ENCODE measurements at regions not wholly inside any gene's neighbourhood (a gene's known extent, or its start where the extent isn't known, plus 50 kb on each side); places are given as distances from the start of the nearest gene placed in this dataset.

DNA sequence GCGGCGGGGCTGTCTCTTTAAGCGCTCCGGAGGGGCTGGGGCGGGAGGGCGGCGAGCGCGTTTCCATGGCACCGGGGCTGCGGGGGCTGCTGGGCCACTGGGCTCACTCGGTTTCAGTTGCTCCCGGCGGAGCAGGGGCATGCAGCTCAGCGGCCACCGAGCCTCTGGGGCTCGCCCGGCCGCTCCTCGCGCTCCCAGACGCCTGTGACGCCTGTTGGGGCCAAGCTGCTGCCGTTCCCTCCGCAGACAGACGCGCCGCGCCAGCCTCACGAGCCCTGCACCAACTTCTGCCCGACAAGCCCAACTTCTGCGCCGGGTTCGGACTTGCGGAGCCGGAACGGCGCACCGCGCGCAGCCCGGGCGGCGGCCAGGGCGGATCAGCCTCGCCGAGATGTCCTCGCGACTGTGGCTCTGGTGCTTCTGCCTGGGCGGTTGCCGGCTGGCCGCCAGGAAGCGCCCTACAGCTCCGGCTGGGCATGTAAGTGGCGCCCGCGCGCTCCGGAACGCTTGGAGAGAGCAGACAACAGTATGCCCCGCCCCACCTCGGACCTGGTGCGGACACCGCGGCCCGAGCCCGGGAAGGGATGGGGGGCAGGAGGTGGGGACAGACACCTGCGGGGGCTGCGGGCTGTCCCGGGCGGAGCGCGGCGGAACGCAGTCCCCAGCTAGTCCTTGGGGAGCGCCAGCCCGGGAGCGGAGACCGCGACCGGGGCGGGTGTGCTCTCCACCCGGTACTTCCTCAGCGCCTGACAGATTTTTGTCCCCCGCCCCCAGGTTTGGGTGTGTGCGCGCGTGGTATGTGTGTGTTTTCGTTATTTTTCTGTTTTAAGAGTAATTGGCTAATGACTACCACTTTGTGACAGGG is 154.1 kb upstream of the GOLIM4 start:
- no peak for TF ChIP-seq EZH2 (IDR thresholded peaks at IDR 0.05; ENCODE audit: low read length)
- TF ChIP-seq, protein P1, sequence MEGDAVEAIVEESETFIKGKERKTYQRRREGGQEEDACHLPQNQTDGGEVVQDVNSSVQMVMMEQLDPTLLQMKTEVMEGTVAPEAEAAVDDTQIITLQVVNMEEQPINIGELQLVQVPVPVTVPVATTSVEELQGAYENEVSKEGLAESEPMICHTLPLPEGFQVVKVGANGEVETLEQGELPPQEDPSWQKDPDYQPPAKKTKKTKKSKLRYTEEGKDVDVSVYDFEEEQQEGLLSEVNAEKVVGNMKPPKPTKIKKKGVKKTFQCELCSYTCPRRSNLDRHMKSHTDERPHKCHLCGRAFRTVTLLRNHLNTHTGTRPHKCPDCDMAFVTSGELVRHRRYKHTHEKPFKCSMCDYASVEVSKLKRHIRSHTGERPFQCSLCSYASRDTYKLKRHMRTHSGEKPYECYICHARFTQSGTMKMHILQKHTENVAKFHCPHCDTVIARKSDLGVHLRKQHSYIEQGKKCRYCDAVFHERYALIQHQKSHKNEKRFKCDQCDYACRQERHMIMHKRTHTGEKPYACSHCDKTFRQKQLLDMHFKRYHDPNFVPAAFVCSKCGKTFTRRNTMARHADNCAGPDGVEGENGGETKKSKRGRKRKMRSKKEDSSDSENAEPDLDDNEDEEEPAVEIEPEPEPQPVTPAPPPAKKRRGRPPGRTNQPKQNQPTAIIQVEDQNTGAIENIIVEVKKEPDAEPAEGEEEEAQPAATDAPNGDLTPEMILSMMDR (optimal IDR thresholded peaks at IDR 0.05 in 1 of 3, IDR thresholded peaks at IDR 0.05 in 1 of 3, conservative IDR thresholded peaks at IDR 0.05 in 1 of 3; ENCODE audit: extremely low read depth in 1 of 3, insufficient read depth in 2 of 3, low read length in 3 of 3), result peak in 2 of 3 experiments; percentile 50 to 55
- H3K4me3 ChIP-seq (ENCODE audit: control insufficient read depth in 2 of 3, extremely low read depth in 1 of 3, insufficient read depth in 2 of 3, low read depth in 1 of 3, low read length in 3 of 3), result peak overlapping the region; percentile 41 to 63 (median 55)
- H3K9me1 ChIP-seq (ENCODE audit: control insufficient read depth, extremely low read depth, insufficient read depth, low read length), result no peaks in the 10 kb centered on the region
- no peak for DNase-seq (ENCODE audit: low read depth, low spot score)
- FAIRE-seq, result no peak
- H3K36me3 ChIP-seq (ENCODE audit: control insufficient read depth in 2 of 2, extremely low read depth in 1 of 2, insufficient read depth in 2 of 2, low read length in 2 of 2), result no peaks in the 10 kb centered on the region
- H3K27ac ChIP-seq (ENCODE audit: control insufficient read depth, insufficient read depth, low read length), result no peak overlapping the region
- H3K9ac ChIP-seq (ENCODE audit: control insufficient read depth, extremely low read depth, insufficient read depth, low read length), result no peak overlapping the region
- dilution Hi-C loops (cut with MboI; ENCODE audit: extremely low pct_ligation_motif_present, low sequenced_read_pairs), result no loop called here
- H3K27me3 ChIP-seq (ENCODE audit: control insufficient read depth, extremely low read depth, insufficient read depth, low read length), result peaks cover 19% of the 10 kb centered on the region
- peaks cover 9% of the 10 kb centered on the region for H3K4me1 ChIP-seq (ENCODE audit: control insufficient read depth, extremely low read depth, insufficient read depth, low read length)
- no peaks in the 10 kb centered on the region for H3K9me3 ChIP-seq (ENCODE audit: control insufficient read depth, low read depth, low read length)
- peak overlapping the region; percentile 84 for H2AFZ ChIP-seq (ENCODE audit: control insufficient read depth, low read length)
- H3K4me2 ChIP-seq (ENCODE audit: control insufficient read depth, extremely low read depth, insufficient read depth, low read depth, low read length), result peak overlapping the region; percentile 93
- H4K20me1 ChIP-seq (ENCODE audit: control insufficient read depth, extremely low read depth, insufficient read depth, low read length), result no peaks in the 10 kb centered on the region
- H3K79me2 ChIP-seq (ENCODE audit: control insufficient read depth, insufficient read depth, low read length), result no peaks in the 10 kb centered on the region

DNA sequence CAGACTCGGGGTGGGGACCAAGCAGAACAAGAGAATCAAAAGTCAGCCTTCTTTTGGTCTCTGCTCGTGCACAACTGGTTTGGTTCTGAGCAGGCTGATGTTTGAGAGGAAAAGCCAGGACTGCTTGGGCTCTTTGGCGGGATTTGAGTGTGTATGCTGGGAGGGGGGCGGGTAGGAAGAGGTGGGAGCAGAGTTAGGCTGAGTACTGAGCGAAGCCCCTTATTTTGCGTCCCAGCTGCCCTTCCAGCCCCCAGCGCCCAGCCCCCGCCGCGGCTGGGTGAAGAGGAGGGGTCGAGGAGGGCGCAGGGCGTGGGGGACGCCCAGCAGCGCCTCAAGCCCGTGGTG is 153.5 kb upstream of the GOLIM4 start:
- H3K9me1 ChIP-seq (ENCODE audit: control insufficient read depth, extremely low read depth, insufficient read depth, low read length), result no peaks in the 10 kb centered on the region
- H3K4me3 ChIP-seq (ENCODE audit: control insufficient read depth in 2 of 3, extremely low read depth in 1 of 3, insufficient read depth in 2 of 3, low read depth in 1 of 3, low read length in 3 of 3), result peak overlapping the region; percentile 41 to 63 (median 55)
- H3K4me1 ChIP-seq (ENCODE audit: control insufficient read depth, extremely low read depth, insufficient read depth, low read length), result peaks cover 9% of the 10 kb centered on the region
- H3K9ac ChIP-seq (ENCODE audit: control insufficient read depth, extremely low read depth, insufficient read depth, low read length), result no peak overlapping the region
- dilution Hi-C loops (cut with MboI; ENCODE audit: extremely low pct_ligation_motif_present, low sequenced_read_pairs), result no loop called here
- H3K4me2 ChIP-seq (ENCODE audit: control insufficient read depth, extremely low read depth, insufficient read depth, low read depth, low read length), result peak overlapping the region; percentile 93
- H4K20me1 ChIP-seq (ENCODE audit: control insufficient read depth, extremely low read depth, insufficient read depth, low read length), result no peaks in the 10 kb centered on the region
- DNase-seq (ENCODE audit: low read depth, low spot score) (no peak), FAIRE-seq (no peak)
- TF ChIP-seq, protein P1 (optimal IDR thresholded peaks at IDR 0.05 in 1 of 3, IDR thresholded peaks at IDR 0.05 in 1 of 3, conservative IDR thresholded peaks at IDR 0.05 in 1 of 3; ENCODE audit: extremely low read depth in 1 of 3, insufficient read depth in 2 of 3, low read length in 3 of 3), result no peak
- no peak for TF ChIP-seq EZH2 (IDR thresholded peaks at IDR 0.05; ENCODE audit: low read length)
- no peaks in the 10 kb centered on the region for H3K79me2 ChIP-seq (ENCODE audit: control insufficient read depth, insufficient read depth, low read length)
- H3K36me3 ChIP-seq (ENCODE audit: control insufficient read depth in 2 of 2, extremely low read depth in 1 of 2, insufficient read depth in 2 of 2, low read length in 2 of 2), result no peaks in the 10 kb centered on the region
- peaks cover 19% of the 10 kb centered on the region for H3K27me3 ChIP-seq (ENCODE audit: control insufficient read depth, extremely low read depth, insufficient read depth, low read length)
- no peak overlapping the region for H3K27ac ChIP-seq (ENCODE audit: control insufficient read depth, insufficient read depth, low read length)
- no peaks in the 10 kb centered on the region for H3K9me3 ChIP-seq (ENCODE audit: control insufficient read depth, low read depth, low read length)
- H2AFZ ChIP-seq (ENCODE audit: control insufficient read depth, low read length), result peak overlapping the region; percentile 68

Measured in keratinocyte (primary cell).